GM21717 (cell line): ENCODE measurements at regions not wholly inside any gene's neighbourhood (a gene's known extent, or its start where the extent isn't known, plus 50 kb on each side); places are given as distances from the start of the nearest gene placed in this dataset.

ENCODE experiments used
- ATAC-seq: cut with Tn5 transposase; IDR thresholded peaks from one replicate; pipeline ENCODE4 v1.9.1; 2021; ENCODE audit warnings: mild to moderate bottlenecking, moderate library complexity; ENCODE audit not compliant: unreplicated experiment

- no peak for ATAC-seq
Observed at GRCh38 chr7:106166651-106167342, 54.7 kb upstream of the SYPL1 start.

DNA sequence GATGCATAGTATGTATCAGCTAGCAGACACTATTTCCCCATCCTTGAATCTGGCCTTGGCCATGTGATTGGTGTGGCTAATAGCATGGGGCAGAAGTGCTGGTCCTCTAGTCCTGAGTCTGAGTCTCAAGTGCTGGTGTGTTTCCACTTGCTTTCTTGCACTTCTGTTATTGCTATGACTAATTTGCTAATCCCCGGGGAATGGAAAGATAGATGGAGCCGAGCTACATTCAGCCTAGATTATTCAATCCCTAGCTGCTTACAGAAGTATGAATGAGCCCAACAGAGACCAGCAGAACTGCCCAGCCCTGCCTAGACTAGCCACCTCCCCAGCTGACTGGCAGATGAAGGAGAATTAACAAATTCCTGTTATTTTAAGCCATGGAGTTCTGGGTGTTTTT is 53.2 kb upstream of the SYPL1 start:
- ATAC-seq, result no peak

GRCh38 chr7:106163257-106163656 is 51.1 kb upstream of the SYPL1 start:
- no peak for ATAC-seq
